Liver (tissue), 8 donors: ENCODE measurements at regions not wholly inside any gene's neighbourhood (a gene's known extent, or its start where the extent isn't known, plus 50 kb on each side); places are given as distances from the start of the nearest gene placed in this dataset.

ENCODE experiments used
- DNase-seq: peaks from one replicate; pipeline ENCODE4 v3.0.0-alpha.2; 2017; ENCODE audit warnings: low spot score
- H3K27ac ChIP-seq, 2 donors: one replicate each; pipeline ENCODE4 v1.7.0; 2013; ENCODE audit warnings: inconsistent platforms in 2 of 2, low read length in 2 of 2, control low read depth in 1 of 2, low read depth in 1 of 2, mild to moderate bottlenecking in 1 of 2
- H3K27me3 ChIP-seq, 4 donors: one replicate each; pipeline versions ENCODE4 v1.6.1 to v1.7.0; 2013; ENCODE audit warnings: low read length in 3 of 4, inconsistent platforms in 1 of 4, mild to moderate bottlenecking in 1 of 4, moderate library complexity in 1 of 4; ENCODE audit not compliant: control insufficient read depth in 4 of 4, insufficient read depth in 4 of 4
- H3K36me3 ChIP-seq, 4 donors: one replicate each; pipeline versions ENCODE4 v1.6.1 to v1.7.0; 2013; ENCODE audit warnings: low read length in 3 of 4, mild to moderate bottlenecking in 3 of 4, low read depth in 1 of 4, moderate library complexity in 1 of 4; ENCODE audit not compliant: control insufficient read depth in 4 of 4, insufficient read depth in 3 of 4
- H3K4me1 ChIP-seq, 4 donors: one replicate each; pipeline versions ENCODE4 v1.6.1 to v1.7.0; 2013; ENCODE audit warnings: low read length in 3 of 4, mild to moderate bottlenecking in 3 of 4, moderate library complexity in 1 of 4; ENCODE audit not compliant: control insufficient read depth in 4 of 4, insufficient read depth in 4 of 4
- H3K4me3 ChIP-seq, 3 donors: one replicate each; pipeline versions ENCODE4 v1.6.1 to v1.7.0; 2013; ENCODE audit warnings: low read length in 3 of 3, control low read depth in 1 of 3, low read depth in 1 of 3, mild to moderate bottlenecking in 1 of 3
- H3K9ac ChIP-seq, 2 donors: one replicate each; pipeline ENCODE4 v1.7.0; 2013; ENCODE audit warnings: low read length in 2 of 2, mild to moderate bottlenecking in 2 of 2, moderate library complexity in 2 of 2, control low read depth in 1 of 2, low read depth in 1 of 2
- H3K9me3 ChIP-seq, 4 donors: one replicate each; pipeline versions ENCODE4 v1.6.1 to v1.7.0; 2013; ENCODE audit warnings: low read length in 3 of 4; ENCODE audit not compliant: control insufficient read depth in 4 of 4
- EGR1 ChIP-seq, 2 donors: IDR thresholded peaks; 2 replicates each; pipeline ENCODE4 v1.6.1; 2016 to 2018; ENCODE audit warnings: antibody characterized with exemption in 2 of 2, low read depth in 2 of 2
- FOXA2 ChIP-seq: IDR thresholded peaks from 2 replicates; pipeline ENCODE4 v1.6.1; 2016; ENCODE audit warnings: antibody characterized with exemption
- GABPA ChIP-seq, 2 donors: IDR thresholded peaks in 1 of 2; conservative IDR thresholded peaks in 1 of 2; 2 replicates each; pipeline ENCODE4 v1.6.1; 2016; ENCODE audit warnings: antibody characterized with exemption in 2 of 2, mild to moderate bottlenecking in 1 of 2, moderate library complexity in 1 of 2
- HNF4A ChIP-seq, 2 donors: conservative IDR thresholded peaks; 2 replicates each; pipeline ENCODE4 v1.6.1; 2016; ENCODE audit warnings: antibody characterized with exemption in 2 of 2, mild to moderate bottlenecking in 2 of 2
- HNF4G ChIP-seq: IDR thresholded peaks from 2 replicates; pipeline ENCODE4 v1.6.1; 2016; ENCODE audit warnings: antibody characterized with exemption
- RAD21 ChIP-seq, 2 donors: IDR thresholded peaks; 2 replicates each; pipeline ENCODE4 v1.6.1; 2016; ENCODE audit warnings: antibody characterized with exemption in 2 of 2, mild to moderate bottlenecking in 2 of 2
- TAF1 ChIP-seq: conservative IDR thresholded peaks from 2 replicates; pipeline ENCODE4 v1.6.1; 2016; ENCODE audit warnings: antibody characterized with exemption, mild to moderate bottlenecking
- YY1 ChIP-seq: IDR thresholded peaks from 2 replicates; pipeline ENCODE4 v1.6.1; 2016; ENCODE audit warnings: antibody characterized with exemption, mild to moderate bottlenecking
- WGBS: extraction: QIAGEN DNeasy Blood & Tissue Kit; methylation state at CpG from one replicate; pipeline ENCODE4 v1.1.7; 2013; 5-methylcytosine and 5-hydroxymethylcytosine counted together
- TF ChIP-seq, protein P1 (sequence below): IDR thresholded peaks from 2 replicates; pipeline ENCODE4 v1.6.1; 2016; ENCODE audit warnings: antibody characterized with exemption, mild to moderate bottlenecking
- TF ChIP-seq, protein P2 (sequence below): IDR thresholded peaks from 2 replicates; pipeline ENCODE4 v1.6.1; 2016; ENCODE audit warnings: antibody characterized with exemption
- TF ChIP-seq, protein P3 (sequence below): fragments of 150-350 bp; IDR thresholded peaks from 2 replicates; pipeline ENCODE4 v1.5.1; 2017; ENCODE audit warnings: improper control_type of control experiment, low read depth, low read length; ENCODE audit not compliant: missing input control
- donor health status: healthy.
- donor health status: healthy.
- donor health status: healthy.
- donor health status: healthy.
- donor health status: healthy.

DNA sequence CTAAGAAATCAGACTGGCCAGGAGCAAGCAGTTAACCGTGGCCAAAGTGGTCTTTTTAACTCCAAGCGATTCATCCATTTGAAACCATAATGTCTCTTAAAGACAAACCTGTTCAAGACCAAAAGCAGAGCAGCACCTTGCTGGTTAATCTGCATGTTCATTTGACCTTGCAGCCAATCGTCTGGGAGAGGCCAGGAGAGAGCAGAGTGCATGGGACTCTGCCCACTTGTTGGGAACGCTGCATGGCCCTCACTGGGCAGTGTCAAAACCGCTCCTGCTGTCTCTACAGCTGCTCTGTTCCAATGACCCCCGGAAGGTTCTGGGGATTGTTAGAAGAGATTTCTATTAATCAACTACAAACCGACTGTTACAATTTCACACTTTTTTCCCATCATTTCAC lies 79.6 kb downstream of the OLIG3 start (continued):
- TF ChIP-seq GABPA (IDR thresholded peaks at IDR 0.05 in 1 of 2, conservative IDR thresholded peaks at IDR 0.05 in 1 of 2), result no peak
- no peak for TF ChIP-seq RAD21 (IDR thresholded peaks at IDR 0.05)
- peak; percentile 92 for TF ChIP-seq YY1

DNA sequence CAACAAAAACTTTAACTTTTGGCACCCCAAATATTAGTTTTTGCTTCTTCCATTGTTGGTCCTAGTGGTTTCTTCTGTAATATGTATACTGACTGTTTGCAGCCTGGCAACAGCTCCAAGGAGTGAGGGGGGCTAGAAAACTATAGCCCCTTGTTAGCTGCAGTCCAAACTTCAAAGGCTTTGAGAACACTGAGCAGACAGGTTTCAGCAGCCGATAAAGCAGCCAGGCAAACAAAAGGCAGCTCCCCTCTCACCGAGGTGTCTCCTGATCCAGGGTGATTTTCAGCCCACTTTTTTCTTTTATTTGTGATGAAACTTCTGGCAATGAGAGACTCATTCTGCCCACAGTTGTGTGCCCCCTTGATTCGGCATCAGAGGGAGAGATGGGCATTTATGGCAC lies 80.7 kb downstream of the OLIG3 start:
- H3K27me3 ChIP-seq, result no peaks in the 10 kb centered on the region
- TF ChIP-seq, protein P1, sequence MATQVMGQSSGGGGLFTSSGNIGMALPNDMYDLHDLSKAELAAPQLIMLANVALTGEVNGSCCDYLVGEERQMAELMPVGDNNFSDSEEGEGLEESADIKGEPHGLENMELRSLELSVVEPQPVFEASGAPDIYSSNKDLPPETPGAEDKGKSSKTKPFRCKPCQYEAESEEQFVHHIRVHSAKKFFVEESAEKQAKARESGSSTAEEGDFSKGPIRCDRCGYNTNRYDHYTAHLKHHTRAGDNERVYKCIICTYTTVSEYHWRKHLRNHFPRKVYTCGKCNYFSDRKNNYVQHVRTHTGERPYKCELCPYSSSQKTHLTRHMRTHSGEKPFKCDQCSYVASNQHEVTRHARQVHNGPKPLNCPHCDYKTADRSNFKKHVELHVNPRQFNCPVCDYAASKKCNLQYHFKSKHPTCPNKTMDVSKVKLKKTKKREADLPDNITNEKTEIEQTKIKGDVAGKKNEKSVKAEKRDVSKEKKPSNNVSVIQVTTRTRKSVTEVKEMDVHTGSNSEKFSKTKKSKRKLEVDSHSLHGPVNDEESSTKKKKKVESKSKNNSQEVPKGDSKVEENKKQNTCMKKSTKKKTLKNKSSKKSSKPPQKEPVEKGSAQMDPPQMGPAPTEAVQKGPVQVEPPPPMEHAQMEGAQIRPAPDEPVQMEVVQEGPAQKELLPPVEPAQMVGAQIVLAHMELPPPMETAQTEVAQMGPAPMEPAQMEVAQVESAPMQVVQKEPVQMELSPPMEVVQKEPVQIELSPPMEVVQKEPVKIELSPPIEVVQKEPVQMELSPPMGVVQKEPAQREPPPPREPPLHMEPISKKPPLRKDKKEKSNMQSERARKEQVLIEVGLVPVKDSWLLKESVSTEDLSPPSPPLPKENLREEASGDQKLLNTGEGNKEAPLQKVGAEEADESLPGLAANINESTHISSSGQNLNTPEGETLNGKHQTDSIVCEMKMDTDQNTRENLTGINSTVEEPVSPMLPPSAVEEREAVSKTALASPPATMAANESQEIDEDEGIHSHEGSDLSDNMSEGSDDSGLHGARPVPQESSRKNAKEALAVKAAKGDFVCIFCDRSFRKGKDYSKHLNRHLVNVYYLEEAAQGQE, result no peak
- no peak for TF ChIP-seq HNF4G
- no peak for TF ChIP-seq EGR1 (IDR thresholded peaks at IDR 0.05; ENCODE audit: low read depth in 2 of 2)
- TF ChIP-seq, protein P2, sequence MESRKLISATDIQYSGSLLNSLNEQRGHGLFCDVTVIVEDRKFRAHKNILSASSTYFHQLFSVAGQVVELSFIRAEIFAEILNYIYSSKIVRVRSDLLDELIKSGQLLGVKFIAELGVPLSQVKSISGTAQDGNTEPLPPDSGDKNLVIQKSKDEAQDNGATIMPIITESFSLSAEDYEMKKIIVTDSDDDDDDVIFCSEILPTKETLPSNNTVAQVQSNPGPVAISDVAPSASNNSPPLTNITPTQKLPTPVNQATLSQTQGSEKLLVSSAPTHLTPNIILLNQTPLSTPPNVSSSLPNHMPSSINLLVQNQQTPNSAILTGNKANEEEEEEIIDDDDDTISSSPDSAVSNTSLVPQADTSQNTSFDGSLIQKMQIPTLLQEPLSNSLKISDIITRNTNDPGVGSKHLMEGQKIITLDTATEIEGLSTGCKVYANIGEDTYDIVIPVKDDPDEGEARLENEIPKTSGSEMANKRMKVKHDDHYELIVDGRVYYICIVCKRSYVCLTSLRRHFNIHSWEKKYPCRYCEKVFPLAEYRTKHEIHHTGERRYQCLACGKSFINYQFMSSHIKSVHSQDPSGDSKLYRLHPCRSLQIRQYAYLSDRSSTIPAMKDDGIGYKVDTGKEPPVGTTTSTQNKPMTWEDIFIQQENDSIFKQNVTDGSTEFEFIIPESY, result no peak
- no peak overlapping the region for H3K27ac ChIP-seq
- no peak overlapping the region for H3K4me3 ChIP-seq
- DNase-seq, result no peak
- peaks cover 0 to 28% (median 9%) of the 10 kb centered on the region in 4 donors for H3K4me1 ChIP-seq
- no peaks in the 10 kb centered on the region for H3K9me3 ChIP-seq
- no peak overlapping the region for H3K9ac ChIP-seq
- no peaks in the 10 kb centered on the region for H3K36me3 ChIP-seq
- WGBS, result 66% methylated on average over 3 of the region's 3 CpGs

DNA sequence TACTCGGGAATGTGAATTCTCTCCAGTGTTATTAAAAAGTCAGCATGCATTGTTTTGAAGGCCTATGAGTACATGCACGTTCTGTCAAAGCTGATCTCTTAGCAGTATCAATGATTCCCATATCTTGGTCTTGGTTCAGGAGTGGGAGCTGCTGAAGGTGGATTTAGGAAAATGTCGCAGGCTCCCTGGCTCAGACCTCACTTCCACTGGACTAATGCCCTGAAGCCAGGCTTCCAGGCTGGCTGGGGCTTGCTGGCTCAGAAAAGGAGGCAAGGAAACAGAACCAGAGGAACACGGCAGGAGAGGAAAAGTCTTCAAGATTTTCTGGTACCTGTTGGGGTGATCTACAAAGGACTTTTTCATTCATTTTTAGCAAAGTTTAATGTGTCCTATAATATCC lies 81.6 kb downstream of the OLIG3 start:
- H3K36me3 ChIP-seq, result no peaks in the 10 kb centered on the region
- no peaks in the 10 kb centered on the region for H3K9me3 ChIP-seq
- H3K4me1 ChIP-seq, result peaks cover 0 to 28% (median 9%) of the 10 kb centered on the region in 4 donors
- DNase-seq, result no peak
- H3K27me3 ChIP-seq, result no peaks in the 10 kb centered on the region
- no peak overlapping the region for H3K27ac ChIP-seq
- no peak overlapping the region for H3K4me3 ChIP-seq
- H3K9ac ChIP-seq, result no peak overlapping the region
- TF ChIP-seq TAF1, result no peak
- TF ChIP-seq, protein P3, sequence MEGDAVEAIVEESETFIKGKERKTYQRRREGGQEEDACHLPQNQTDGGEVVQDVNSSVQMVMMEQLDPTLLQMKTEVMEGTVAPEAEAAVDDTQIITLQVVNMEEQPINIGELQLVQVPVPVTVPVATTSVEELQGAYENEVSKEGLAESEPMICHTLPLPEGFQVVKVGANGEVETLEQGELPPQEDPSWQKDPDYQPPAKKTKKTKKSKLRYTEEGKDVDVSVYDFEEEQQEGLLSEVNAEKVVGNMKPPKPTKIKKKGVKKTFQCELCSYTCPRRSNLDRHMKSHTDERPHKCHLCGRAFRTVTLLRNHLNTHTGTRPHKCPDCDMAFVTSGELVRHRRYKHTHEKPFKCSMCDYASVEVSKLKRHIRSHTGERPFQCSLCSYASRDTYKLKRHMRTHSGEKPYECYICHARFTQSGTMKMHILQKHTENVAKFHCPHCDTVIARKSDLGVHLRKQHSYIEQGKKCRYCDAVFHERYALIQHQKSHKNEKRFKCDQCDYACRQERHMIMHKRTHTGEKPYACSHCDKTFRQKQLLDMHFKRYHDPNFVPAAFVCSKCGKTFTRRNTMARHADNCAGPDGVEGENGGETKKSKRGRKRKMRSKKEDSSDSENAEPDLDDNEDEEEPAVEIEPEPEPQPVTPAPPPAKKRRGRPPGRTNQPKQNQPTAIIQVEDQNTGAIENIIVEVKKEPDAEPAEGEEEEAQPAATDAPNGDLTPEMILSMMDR, result no peak
- no peak for TF ChIP-seq FOXA2
- peak; percentile 13 to 26 for TF ChIP-seq HNF4A (conservative IDR thresholded peaks at IDR 0.05)
- WGBS, result 54% methylated on average over 4 of the region's 4 CpGs
